GM19023 (cell line): ENCODE measurements at regions not wholly inside any gene's neighbourhood (a gene's known extent, or its start where the extent isn't known, plus 50 kb on each side); places are given as distances from the start of the nearest gene placed in this dataset.
A peak's percentile ranks its signal among the peaks of the same experiment; 100 is the strongest.
"Not testable (repeated sequence)": the region's sequence is repeated elsewhere in the genome, so short reads cannot be mapped to it uniquely, and the experiment has no call there.

Experiments used
- ATAC-seq: cut with Tn5 transposase; IDR thresholded peaks from one replicate; pipeline ENCODE4 v1.9.1; 2021; ENCODE audit warnings: mild to moderate bottlenecking, moderate library complexity; ENCODE audit not compliant: unreplicated experiment

DNA sequence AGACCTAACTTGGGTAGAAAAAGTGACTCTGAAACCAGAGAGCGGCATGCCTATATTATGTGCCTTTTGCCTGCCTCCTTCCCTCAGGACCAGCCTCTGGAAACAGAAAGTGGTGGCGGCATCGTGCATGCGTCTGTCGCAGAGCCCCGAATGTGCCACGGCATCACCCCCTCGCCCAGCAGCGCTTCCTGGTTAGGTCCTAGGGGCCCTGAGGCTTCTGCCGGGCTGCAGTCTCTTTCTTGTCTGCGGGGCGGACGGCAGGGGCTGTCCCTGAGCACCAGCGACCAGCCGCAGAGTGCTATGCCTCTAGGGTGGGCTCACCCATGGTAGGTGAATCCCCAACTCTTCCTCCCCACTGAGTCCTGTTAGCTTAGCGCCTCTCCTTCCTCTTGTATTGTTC, 68.7 kb downstream of the VSIG4 start:
- ATAC-seq: no peak

DNA sequence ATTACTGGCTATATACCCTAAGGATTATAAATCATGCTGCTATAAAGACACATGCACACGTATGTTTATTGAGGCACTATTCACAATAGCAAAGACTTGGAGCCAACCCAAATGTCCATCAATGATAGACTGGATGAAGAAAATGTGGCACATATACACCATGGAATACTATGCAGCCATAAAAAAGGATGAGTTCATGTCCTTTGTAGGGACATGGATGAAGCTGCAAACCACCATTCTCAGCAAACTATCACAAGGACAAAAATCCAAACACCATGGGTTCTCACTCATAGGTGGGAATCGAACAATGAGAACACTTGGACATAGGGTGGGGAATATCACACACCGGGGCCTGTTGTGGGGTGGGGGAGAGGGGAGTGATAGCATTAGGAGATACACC, 72.7 kb downstream of the VSIG4 start:
- not testable (repeated sequence) for ATAC-seq

DNA sequence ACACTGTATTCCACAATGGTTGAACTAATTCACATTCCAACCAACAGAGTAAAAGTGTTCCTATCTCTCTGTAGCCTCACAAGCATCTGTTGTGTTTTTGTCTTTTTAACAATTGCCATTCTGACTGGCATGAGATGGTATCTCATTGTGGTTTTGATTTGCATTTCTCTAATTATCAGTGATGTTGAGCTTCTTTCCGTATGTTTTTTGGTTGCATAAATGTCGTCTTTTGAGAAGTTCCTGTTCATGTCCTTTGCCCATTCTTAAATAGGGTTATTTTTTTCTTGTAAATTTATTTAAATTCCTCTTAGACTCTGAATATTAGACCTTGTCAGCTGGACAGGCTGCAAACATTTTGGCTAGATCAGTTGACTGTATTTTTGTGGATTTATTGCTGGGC, 78.2 kb downstream of the VSIG4 start:
- no peak for ATAC-seq

DNA sequence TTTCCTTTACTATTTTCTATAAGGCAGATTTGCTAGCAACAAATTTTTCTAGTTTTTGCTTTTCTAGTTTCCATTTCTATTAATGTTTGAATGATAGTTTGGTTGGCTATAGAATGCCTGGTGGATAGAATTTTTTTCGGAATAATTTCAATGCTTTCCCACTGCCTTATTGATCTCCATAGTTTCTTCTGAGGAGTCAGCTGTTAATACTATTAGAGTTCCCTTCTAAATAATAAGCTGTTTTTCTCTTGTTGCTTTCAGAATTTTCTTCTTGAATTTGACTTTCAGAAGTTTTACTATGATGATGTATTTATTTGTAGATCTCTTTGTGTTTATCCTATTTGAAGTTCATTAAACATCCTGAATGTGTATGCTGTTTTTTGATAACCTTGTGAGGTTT, 91.8 kb downstream of the VSIG4 start:
- ATAC-seq: no peak

DNA sequence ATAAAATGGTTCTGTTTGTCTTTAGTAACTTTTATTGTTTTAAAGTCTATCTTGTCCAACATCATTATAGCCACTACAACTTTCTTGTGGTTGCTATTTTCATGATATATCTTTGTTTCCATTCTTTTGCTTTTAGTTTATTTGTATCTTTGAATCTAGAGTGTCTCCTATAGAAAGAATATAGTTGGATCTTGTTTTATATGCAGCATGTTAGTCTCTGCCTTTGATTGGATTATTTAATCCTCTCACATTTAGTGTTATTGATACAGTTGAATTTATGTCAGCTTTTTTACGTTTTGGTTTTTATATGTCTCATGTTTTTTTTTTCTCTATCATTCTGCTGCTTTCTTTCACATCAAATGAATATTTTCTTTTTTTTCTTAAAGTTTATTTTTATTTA, 98.1 kb downstream of the VSIG4 start:
- no peak for ATAC-seq

DNA sequence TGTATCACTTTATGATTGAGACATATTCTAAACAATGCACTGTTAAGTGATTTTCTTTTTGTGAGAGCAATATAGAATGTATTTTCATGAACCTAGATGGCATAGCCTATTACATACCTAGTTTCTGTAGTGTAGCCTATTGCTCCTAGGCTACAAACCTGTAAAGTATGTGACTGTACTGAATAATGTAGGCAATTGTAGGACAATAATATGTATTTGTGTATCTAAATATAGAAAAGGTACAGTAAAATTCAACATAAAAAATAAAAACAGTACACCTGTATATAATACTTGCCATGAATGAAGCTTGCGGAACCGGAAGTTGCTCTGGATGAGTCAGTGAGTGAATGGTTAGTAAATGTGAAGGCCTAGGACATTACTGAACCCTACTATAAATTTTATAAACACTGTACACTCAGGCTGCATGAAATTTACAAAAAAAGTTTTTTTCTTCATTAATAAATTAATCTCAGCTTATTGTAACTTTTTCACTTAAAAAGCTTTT, 106.7 kb downstream of the VSIG4 start:
- ATAC-seq: no peak

DNA sequence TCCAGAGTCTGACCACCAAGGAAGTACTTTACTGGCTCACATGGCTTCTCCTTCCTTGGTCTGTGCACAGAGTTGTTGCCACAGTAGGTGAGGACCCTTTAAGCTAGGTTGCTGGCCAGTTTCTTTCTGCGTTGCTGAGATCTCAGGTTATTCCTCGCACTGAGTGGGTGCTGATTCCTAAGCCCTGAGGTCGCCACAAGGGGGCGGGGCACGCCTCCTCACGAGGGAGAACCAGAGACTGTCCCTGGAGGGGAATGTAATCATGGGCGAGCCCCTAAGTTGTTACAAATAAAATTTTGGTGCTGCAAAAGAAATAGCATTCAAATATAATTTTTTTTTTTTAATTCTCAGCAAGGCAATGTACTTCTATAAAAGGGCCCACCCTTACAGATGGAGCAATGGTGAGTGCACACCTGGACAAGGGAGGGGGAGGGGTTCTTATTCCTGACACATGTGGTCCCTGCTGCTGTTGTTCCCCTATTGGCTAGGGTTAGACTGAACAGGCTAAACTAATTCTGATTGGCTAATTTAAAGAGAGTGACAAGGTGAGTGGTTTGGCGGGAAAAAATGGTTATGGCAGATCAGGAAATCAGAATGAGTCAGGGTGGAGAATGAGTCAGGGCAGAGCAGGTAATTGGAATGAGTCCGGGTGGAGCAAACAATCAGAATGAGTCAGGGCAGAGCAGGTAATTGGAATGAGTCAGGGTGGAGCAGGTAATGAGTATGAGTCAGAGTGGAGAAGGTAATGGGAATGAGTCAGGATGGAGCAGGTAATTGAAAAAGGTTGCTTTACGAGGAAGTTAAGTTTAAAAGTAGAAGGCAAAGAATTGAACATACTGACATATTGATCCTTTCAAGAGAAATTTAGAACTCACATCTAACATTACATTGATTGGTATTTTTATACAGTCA, 107.5 kb downstream of the VSIG4 start:
- ATAC-seq: no peak

DNA sequence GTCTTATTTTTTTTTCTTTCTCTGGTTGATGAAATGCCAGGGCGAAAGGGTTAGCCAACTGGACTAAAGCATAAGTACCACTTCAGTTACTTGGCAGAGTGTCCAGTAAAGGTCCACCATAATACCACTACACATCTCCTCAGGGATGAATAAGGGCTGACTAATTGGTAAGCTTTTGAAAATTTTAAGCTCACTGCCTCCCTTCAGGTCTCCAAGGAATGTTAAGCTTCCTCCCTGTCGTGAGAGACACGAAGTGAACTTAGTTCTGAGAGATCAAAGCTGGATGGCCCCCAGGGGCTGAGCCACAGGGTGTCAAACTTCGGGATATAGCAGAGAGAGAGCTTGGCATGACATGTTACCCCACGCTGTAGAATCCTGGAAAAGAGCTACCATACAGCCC, 111.4 kb downstream of the VSIG4 start:
- no peak for ATAC-seq

DNA sequence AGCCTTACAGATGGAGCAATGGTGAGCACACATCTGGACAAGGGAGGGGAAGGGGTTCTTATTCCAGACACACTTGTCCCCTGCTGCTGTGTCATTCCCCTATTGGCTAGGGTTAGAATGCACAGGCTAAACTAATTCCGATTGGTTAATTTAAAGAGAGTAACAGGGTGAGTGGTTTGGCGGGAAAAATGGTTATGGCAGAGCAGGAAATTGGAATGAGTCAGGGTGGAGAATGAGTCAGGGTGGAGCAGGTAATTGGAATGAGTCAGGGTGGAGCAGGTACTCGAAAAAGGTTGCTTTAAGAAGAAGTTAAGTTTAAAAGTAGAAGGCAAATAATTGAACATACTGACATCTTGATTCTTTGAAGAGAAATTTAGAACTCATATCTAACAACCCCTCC, 112.5 kb downstream of the VSIG4 start:
- ATAC-seq: not testable (repeated sequence)

DNA sequence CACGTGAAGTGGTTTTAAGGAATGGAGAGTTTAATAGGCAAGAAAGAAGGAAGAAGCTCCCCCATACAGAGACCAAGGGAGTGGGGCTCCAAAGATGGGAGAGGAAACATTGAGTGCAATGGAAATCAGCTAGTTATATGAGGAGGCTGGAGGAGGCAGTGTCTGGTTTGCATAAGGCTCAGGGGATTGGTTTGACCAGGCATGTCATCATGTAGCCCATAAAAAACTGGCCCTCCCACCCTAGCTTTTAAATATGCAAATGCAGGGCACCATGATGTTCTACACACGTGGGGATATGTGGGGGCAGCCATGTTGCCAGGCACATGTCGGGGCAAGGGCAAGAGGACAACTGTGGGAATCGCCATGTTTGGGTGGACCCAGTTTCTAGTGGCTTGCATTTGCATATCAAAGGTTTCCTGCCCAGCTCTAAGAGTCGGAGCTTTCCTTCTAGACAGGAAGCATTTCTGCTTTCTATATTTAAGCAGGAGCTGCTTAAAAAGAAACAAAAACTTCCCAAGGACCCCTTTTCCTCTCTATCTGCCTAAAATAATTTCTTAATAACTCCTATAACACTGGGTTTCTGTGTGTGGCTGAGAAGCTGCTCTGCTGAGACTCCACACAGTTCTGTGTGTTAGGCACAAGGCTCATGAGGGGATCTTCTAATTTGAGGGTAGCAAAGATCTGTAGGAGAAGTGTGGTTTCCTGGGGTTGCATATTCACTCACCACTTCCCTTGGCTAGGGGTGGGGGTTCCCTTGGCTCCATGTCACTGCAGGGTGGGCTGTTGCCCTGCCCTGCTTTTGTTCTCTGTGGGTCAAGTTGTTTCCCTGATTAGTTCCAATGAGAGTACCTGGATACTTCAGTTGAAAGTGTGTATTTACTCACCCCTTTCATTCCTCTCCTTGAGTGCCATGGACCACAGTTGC, 113.5 kb downstream of the VSIG4 start:
- peak; percentile 81 for ATAC-seq

DNA sequence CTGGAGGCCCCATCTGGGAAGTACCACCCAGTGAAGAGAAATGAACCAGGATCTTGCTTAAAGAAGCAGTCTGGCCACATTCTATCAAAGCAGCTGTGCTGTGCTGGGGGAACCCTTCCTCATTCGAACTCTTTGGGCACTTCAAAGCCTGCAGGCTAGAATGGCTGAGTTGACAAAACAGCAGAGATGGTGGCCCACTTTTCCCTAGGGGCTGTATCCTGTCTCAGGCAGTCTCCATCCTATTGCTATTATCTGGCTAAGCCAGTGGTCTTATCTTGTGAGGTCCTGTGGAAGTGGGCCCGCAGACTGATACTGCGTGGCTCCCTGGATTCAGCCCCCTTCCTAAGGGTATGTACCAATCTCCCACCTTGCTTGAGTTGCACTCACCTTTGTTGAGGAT, 114.3 kb downstream of the VSIG4 start:
- ATAC-seq: no peak

DNA sequence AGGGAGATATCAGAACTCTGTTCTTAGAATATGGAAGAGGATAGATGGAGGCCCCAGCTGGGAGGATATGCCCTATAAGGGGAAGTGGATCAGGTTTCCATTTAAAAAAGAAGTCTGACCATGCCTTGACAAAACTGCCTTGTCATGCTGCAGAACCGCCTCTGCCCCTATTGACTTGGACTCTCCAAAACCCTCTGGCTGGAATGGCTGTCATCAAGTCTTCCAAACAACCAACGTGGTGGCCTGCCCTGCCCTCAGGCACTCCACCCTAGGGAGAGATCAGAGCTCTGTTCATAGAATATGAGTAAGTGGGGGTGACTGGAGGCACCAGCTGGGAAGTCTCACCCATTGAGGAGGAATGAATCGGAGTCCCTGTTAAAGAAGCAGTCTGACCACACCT, 114.9 kb downstream of the VSIG4 start:
- no peak for ATAC-seq

DNA sequence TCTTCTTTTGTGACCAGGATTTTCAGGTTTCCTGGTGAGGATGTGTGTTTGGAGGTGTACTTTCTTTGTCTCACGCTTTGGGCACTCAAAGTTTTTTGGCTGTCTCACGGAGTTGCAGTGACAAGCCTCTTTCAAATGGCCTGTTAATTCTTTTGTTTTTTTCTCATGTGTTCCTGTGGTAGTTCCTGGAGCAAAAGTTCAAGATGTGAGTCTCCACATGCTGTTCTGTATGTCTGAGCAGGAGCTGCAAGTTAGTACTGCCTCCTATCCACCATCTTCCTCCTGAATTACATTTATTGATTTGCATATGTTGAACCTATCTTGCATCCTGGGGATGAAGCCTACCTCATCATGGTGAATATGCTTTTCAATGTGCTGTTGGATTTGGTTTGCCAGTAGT, 118.5 kb downstream of the VSIG4 start:
- no peak for ATAC-seq

DNA sequence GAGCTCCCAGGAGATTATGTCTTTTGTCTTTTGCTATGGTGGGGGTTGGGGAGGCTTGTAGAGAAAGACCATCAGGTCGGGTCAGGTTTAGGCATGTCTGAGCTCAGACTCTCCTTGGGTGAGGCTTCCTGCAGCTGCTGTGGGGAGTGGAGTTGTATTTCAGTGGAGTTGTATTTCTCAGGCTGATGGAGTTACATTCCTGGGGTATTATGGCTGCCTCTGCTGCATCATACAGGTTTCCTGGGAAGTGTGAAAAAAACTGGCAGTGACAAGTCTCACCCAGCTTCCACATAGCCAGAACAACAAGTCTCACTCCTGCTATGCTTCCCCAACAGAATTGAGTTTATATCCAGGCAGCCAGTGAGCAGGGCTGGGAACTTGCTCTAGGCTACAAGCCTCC, 119.3 kb downstream of the VSIG4 start:
- no peak for ATAC-seq

DNA sequence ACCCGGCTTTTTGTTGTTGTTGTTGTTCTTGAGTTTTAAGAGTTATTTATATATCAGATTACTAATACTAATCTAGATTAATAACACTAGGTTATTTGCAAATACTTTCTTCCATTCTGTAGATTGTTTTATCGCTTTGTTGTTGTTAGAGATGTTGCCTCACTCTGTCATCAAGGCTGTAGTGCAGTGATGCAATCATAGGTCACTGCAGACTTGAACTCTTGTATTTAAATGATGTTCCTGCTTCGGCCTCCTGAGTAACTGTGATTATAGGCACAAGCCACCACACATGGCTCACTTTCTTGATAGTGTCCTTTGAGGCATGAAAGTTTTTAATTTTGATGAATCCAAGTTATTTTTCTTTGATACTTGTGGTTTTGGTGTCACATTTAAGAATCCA, 129.0 kb downstream of the VSIG4 start:
- ATAC-seq: no peak

DNA sequence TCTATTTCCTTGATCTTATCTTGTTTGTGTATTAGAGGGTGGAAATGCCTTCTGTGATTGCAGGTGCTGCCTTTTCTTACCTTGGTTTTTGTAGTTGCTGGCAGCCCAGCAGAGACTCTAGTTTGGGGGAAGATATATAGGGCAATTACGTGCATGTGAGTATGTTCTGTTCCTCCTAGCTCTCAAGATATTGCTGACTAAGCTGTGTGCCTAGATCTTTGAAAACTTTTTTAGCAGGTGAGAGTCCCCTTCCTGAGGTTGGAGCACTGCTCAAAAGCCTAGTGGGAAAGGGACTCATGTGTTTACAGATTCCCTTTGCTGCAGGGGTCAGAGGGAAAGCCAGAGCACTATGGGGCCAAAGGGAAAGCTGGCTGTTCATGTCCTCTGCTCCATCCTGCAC, 136.1 kb downstream of the VSIG4 start:
- no peak for ATAC-seq

DNA sequence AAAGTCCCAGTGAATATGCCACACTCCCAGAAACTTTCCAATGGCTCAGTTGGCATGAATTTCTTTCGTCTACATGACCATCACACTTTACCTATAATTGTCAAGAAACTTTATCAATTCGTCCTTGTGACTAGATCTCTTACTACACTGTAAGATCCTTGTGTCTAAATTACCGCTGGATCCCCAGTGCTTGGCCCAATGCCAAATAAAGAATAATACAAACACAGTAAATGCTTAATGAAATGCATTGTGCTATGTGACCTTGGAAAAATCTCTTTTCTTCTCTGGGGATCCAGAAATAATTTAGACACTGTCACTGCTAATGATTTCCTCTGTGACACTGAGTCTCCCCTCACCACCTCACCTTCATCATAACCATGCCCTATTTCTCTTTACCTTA, 137.9 kb downstream of the VSIG4 start:
- ATAC-seq: no peak

DNA sequence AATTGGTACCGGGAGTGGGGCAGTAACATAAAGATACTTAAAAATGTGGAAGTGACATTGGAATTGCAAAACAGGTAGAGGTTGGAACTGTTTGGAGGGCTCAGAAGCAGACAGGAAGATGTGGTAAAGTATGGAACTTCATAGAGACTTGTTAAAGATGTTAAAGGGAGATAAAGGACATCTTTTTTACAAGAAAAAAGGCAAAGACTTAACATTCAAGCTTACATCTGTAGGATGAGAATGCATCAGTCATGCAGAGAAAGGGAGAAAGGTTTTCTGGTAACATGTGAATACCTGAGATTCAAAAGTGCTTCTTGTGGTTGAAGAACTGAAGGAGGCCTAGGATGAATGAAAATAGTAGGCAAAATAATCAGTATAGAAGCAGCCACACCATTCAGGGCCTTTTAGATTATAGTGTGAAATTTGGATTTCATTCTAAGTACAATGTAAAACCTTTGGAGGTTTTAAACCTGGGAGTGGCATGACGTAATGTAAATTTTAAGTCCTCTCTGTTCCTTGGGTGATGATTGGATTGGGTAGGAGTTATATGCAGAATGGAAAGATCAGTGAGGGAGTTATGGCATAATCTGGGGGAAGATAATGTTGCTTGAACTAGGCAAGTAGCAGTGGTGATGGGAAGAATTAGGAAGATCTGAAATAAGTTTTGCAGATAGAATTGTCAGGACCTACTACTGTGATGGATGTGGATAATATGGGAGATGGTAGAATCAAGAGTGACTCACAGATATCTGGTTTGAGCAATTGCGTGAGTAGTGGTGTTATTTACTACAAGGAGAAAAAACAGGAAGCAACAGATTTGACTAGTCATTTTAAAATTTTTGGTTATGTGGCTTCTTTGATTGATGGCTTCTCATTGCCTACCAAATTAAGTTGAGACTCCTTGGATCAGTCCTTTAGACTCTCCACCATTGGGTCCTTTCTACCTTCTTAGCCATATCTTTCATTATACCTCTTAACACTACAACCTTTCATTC, 138.7 kb downstream of the VSIG4 start:
- ATAC-seq: no peak

DNA sequence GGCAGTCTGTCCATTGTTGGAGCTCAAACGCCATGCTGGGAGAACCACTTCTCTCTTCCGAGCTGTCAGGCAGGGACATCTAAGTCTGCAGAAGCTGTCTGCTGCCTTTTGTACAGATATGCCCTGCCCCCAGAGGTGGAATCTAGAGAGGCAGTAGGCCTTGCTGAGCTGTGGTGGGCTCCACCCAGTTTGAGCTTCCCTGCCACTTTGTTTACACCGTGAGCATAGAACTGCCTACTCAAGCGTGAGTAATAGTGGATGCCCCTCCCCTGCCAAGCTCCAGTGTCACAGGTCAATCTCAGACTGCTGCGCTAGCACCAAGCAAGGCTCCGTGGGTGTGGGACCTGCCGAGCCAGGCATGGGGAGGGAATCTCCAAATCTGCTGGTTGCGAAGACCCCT, 145.7 kb downstream of the VSIG4 start:
- ATAC-seq: no peak

DNA sequence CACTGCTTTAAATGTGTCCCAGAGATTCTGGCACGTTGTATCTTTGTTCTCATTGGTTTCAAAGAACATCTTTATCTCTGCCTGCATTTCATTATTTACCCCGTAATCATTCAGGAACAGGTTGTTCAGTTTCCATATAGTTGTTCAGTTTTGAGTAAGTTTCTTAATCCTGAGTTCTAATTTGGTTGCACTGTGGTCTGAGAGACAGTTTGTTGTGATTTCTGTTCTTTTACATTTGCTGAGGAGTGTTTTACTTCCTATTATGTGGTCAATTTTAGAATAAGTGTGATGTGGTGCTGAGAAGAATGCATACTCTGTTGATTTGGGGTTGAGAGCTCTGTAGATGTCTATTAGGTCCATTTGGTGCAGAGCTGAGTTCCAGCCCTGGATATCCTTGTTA, 148.1 kb downstream of the VSIG4 start:
- ATAC-seq: not testable (repeated sequence)
